ENCODE measurements at regions not wholly inside any gene's neighbourhood (a gene's known extent, or its start where the extent isn't known, plus 50 kb on each side); places are given as distances from the start of the nearest gene placed in this dataset.
"Not testable (repeated sequence)": the region's sequence is repeated elsewhere in the genome, so short reads cannot be mapped to it uniquely, and the experiment has no call there.

DNA sequence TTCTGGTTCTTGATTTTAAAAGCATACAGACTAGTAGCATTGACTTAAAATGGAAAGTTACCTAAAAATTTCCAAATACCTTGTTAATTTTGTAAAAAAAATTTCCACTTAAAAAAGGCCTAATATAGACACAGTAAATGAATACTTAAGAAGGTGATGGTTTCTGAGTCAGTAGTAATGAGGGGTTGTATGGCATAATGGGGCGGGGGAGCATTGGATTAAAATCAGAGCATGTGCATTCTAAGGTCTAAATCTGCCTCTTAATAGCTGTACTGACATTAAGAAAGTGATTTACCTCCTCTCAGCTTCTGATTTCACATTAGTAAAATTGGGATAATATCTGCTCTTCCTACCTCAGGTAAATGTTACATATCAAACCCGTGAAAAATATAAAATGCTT lies 446.5 kb downstream of the AASDHPPT start:
- intact Hi-C loops (cut with DNase I), result no loop called here
- H3K9me3 ChIP-seq, result peaks cover 0 to 8% (median 0%) of the 10 kb centered on the region in 11 donors
- no peak for TF ChIP-seq CTCF (IDR thresholded peaks at IDR 0.05)
- H3K27ac ChIP-seq, result no peak overlapping the region
- no peaks in the 10 kb centered on the region for H3K27me3 ChIP-seq
- no peaks in the 10 kb centered on the region for H3K4me1 ChIP-seq
- ATAC-seq (no peak), DNase-seq (no peak)
- H3K36me3 ChIP-seq, result no peaks in the 10 kb centered on the region
- H3K4me3 ChIP-seq, result no peak overlapping the region
- 90 to 92% methylated on average over 2 of the region's 2 CpGs for WGBS, 2 donors

DNA sequence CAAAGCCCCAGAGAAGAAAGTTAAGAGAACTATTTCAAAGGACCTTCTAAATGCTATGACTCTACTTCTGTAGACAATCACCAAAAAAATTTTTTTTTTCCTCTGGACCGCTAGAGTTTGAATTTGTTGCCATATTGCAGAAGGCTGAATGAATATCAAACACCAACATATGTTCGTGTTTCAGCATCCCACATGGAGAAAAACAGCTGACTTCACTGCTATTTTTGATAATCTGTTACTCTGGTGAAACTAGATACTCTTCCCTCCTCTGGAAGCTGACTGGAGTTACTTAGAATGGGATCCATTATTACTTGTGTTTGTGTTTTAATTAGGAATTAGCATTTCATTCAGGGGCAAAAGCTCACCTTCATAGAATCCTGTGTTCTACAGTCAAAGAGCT lies 447.0 kb downstream of the AASDHPPT start:
- TF ChIP-seq CTCF (IDR thresholded peaks at IDR 0.05), result no peak
- WGBS, 2 donors, result 48 to 52% methylated on average over 2 of the region's 2 CpGs
- ATAC-seq (no peak), DNase-seq (no peak)
- intact Hi-C loops (cut with DNase I), result no loop called here
- H3K9me3 ChIP-seq, result peaks cover 0 to 8% (median 0%) of the 10 kb centered on the region in 11 donors
- H3K4me1 ChIP-seq, result no peaks in the 10 kb centered on the region
- H3K27ac ChIP-seq, result no peak overlapping the region
- no peaks in the 10 kb centered on the region for H3K36me3 ChIP-seq
- H3K4me3 ChIP-seq, result no peak overlapping the region
- no peaks in the 10 kb centered on the region for H3K27me3 ChIP-seq

GRCh38 chr11:106531648-106532047 lies 454.2 kb downstream of the AASDHPPT start:
- H3K27ac ChIP-seq; H3K4me1 ChIP-seq; H3K36me3 ChIP-seq; ATAC-seq; H3K4me3 ChIP-seq; DNase-seq; intact Hi-C loops (cut with DNase I); H3K27me3 ChIP-seq: not testable (repeated sequence)
- 93 to 95% methylated on average over 18 of the region's 18 CpGs for WGBS, 2 donors
- H3K9me3 ChIP-seq, result peaks cover 0 to 13% (median 0%) of the 10 kb centered on the region in 11 donors

- no peak for ATAC-seq
- Histone ChIP-seq H3K36me3 (no peaks in the 10 kb centered on the region), H3K4me1 (no peaks in the 10 kb centered on the region), H3K27me3 (no peaks in the 10 kb centered on the region), H3K9me3 (peaks cover 0 to 11% (median 0%) of the 10 kb centered on the region in 11 donors), H3K4me3 (no peak overlapping the region), H3K27ac (no peak overlapping the region)
- no peak for TF ChIP-seq CTCF (IDR thresholded peaks at IDR 0.05)
- intact Hi-C loops (cut with DNase I), result no loop called here
- WGBS, 2 donors, result 90 to 97% methylated on average over 2 of the region's 2 CpGs
- no peak for DNase-seq
These were observed 455.6 kb downstream of the AASDHPPT start for GRCh38 chr11:106533046-106533445.

- Histone ChIP-seq H3K27me3 (no peaks in the 10 kb centered on the region), H3K9me3 (peaks cover 0 to 25% (median 0%) of the 10 kb centered on the region in 11 donors), H3K27ac (no peak overlapping the region), H3K4me1 (no peaks in the 10 kb centered on the region), H3K4me3 (no peak overlapping the region), H3K36me3 (no peaks in the 10 kb centered on the region)
- WGBS, 2 donors, result 73 to 75% methylated on average over 5 of the region's 5 CpGs
- intact Hi-C loops (cut with DNase I), result no loop called here
- no peak for TF ChIP-seq CTCF (IDR thresholded peaks at IDR 0.05)
- ATAC-seq, result no peak
- no peak for DNase-seq
These were observed 462.5 kb downstream of the AASDHPPT start for GRCh38 chr11:106540001-106540400.
